NCI-H2227 treated with DMSO at 0.1 percent for 48 hours (cell line): ENCODE measurements at regions not wholly inside any gene's neighbourhood (a gene's known extent, or its start where the extent isn't known, plus 50 kb on each side); places are given as distances from the start of the nearest gene placed in this dataset.

Experiments
- DNase-seq: peaks from one replicate; lab custom pipeline; 2025; lab: John Stamatoyannopoulos, UW

GRCh38 chr22:27419473-27419872 is 382.1 kb downstream of the MN1 start:
- DNase-seq: no peak

DNA sequence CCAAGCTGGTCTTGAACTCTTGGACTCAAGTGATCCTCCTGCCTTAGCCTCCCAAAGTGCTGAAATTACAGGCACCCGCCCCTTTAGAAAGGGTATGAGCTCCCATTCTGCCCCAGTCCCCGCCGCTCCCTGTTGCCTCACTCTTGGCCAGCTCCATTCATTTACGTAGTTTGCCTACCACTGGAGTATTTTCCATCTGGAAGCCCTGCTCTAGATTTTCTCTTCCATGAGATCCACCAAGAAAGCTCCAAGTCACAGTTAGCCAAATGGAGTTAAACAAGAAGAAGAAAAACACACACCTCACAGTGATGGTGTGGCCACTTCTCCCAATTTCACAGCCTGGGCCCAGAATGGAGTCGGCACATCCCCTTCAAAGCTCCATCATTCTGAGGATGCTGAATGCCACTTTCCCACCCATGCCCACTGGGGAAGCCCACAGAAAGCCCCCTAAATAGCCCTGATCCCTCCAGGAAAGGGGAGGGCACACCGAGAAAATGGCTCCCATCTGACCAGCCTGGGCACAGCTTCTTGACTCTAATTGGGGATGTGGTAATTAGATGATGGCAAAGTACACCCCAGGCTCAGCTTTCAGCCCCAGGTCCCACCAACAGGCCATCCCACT is 381.2 kb downstream of the MN1 start:
- DNase-seq: no peak

- DNase-seq: no peak
Observed at GRCh38 chr22:27420817-27421361, 380.7 kb downstream of the MN1 start.

DNA sequence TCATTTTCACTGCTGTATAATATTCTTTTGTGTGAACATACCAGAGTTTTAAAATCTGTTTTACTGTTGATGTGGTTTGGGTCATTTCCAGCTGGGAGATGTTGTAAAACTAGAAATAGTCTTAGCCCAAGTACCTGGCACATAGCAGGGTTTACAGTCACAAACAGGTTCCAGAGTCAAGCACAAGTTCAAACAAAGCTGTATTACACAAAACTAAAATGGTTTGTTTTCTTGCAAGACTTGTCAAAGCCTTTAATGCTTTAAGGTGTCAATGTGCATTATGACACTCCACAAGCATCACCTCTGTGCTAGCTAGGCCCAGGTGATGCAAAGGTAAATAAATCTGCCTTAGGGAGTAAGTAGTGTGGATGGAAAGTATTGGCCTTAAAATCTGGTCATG is 379.1 kb downstream of the MN1 start:
- DNase-seq: no peak

GRCh38 chr22:27424319-27424718 is 377.2 kb downstream of the MN1 start:
- no peak for DNase-seq

GRCh38 chr22:27429476-27429875 is 372.1 kb downstream of the MN1 start:
- no peak for DNase-seq

DNA sequence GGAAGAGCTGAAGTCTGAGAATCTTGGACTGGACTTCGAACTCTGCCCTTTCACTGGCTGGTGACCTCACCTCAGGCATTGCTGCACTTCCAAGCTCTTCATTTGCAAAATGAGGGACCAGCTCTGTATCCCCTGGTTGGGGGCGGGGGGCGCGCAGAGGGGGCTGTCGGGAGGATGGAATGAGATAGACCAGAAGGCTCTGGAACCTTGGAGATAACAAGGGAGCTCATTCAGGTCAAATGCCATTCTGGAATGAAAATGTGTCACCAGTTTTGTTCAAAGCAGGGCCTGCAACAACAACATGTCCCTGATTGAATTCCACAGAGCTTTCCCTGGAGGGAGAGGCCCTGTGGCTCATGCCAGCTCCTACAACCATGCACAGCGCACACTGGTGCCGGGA is 370.5 kb downstream of the MN1 start:
- no peak for DNase-seq

GRCh38 chr22:27431896-27432295 is 369.7 kb downstream of the MN1 start:
- no peak for DNase-seq

- DNase-seq: no peak
Observed at GRCh38 chr22:27433099-27433498, 368.5 kb downstream of the MN1 start.

DNA sequence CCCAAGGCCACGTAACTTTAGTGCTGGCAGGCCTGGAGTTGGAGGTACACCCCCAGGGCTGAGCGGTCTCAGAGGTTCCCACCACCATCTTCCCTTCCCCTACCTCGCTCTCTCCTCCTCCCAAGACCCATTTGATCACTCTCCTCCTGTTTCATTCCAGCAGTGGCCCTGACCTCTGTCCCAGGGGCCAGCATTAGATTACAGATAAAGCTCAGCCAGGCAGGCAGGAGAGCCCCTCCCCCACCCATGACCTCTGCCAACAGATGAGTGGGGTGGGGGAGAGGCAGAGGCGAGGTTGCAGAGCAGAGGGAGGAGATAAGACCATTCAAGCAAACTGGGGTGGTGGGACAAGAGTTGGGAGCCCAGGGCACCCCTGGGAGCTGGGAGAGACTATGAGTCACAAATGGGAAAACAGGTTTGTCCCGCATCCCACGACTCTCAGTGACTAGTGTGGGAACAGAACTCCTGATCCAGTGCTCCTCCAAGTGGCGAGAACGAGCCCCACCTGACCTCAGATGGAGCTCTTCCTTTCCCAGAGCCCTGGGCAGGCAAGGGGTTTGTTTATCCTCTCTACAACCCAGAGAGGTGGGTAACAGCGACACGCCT is 367.9 kb downstream of the MN1 start:
- no peak for DNase-seq

GRCh38 chr22:27434898-27435297 is 366.7 kb downstream of the MN1 start:
- no peak for DNase-seq

GRCh38 chr22:27435844-27436576 is 365.5 kb downstream of the MN1 start:
- DNase-seq: no peak

GRCh38 chr22:27436591-27436990 is 365.0 kb downstream of the MN1 start:
- no peak for DNase-seq

GRCh38 chr22:27437570-27437969 is 364.0 kb downstream of the MN1 start:
- DNase-seq: no peak

- DNase-seq: peak; percentile 41
Observed at GRCh38 chr22:27438271-27438980, 363.1 kb downstream of the MN1 start.

DNA sequence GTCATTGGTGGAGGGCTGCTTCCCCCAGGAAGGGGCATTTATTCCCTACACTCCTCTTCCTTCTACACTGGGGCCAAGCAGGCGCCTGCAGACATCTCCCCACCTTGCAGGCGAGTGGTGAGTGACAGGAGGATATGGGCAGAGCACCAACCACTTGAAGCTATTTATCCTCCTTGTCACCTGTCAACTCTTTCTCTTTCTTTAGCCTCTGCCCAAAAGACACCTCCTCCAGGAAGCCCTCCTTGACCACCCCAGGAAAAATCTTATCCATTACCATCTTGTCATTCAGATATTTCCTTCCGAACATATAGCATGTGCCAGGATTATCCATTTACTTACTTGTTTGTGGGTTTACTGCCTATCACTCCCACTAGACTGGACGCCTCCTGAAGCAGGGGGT is 362.4 kb downstream of the MN1 start:
- no peak for DNase-seq

DNA sequence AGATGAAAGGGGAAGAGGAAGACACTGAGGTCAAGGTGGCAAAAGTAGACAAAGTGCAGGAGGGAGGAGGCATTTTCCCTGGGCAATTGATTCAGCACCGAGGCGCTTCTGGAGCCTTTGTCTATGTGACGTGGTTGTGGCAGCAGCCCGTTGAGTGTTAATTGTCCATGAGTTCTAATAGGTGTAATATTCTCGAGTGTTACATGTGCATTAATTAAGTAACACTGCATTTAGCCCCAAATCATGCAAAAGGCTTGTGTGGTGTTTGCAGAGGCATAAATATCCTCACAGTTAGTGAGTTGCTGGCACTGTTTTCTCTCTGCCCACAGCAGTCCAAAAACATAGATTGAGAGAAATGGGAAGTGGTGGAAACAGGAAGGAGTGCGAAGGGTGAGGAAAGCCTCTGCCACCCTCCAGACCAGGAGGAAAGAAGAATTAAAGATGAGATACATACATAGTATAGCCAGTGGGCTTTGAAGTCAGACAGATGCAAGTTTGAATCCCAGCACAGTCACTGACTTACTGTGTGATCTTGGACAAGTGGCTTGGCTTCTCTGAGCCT is 361.2 kb downstream of the MN1 start:
- DNase-seq: no peak

GRCh38 chr22:27441706-27442475 is 359.7 kb downstream of the MN1 start:
- no peak for DNase-seq

GRCh38 chr22:27443306-27443705 is 358.2 kb downstream of the MN1 start:
- no peak for DNase-seq

GRCh38 chr22:27445881-27446280 is 355.7 kb downstream of the MN1 start:
- no peak for DNase-seq

DNA sequence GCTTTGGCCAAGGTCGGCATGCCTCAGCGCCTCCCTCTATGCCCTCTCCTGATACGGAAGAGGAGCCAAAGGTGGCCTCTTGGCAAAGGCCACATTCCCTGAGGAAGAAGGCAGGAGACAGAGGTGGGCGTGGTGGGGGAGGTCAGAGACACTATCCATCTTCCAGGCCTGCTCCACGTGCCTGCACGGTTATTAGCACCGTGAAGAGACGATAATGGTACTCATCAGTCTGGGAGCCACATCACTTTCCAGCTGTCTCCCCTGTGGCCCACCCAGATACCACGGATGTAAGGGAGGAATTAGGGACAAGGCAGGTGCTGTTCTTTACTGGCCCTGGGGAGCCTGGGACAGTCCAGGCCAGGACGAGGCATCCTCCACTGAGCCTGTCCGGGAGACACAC is 354.3 kb downstream of the MN1 start:
- no peak for DNase-seq
